Heart left ventricle (tissue), 16 donors: ENCODE measurements at regions not wholly inside any gene's neighbourhood (a gene's known extent, or its start where the extent isn't known, plus 50 kb on each side); places are given as distances from the start of the nearest gene placed in this dataset.

Experiments used
- ATAC-seq, 4 donors: fragments of 200-7000 bp; cut with Tn5 transposase; one replicate each; pipeline ENCODE4 v1.9.1; 2020 to 2022; ENCODE audit warnings: moderate library complexity in 4 of 4, mild to moderate bottlenecking in 3 of 4, moderate number of reproducible peaks in 1 of 4
- DNase-seq, 5 donors: peaks; one replicate each; pipeline ENCODE4 v3.0.0-alpha.2; 2020
- H3K27ac ChIP-seq, 12 donors: fragments of 200-600 bp; sonication (generic) in 4 of 12; one replicate each; pipeline versions ENCODE4 v1.5.0 to v1.8.0; 2016 to 2022; ENCODE audit warnings: mild to moderate bottlenecking in 2 of 12
- H3K27me3 ChIP-seq, 9 donors: fragments of 200-600 bp; sonication (generic) in 2 of 9; one replicate each; pipeline versions ENCODE4 v1.5.1 to v1.8.0; 2016 to 2022; ENCODE audit warnings: mild to moderate bottlenecking in 3 of 9
- H3K36me3 ChIP-seq, 9 donors: fragments of 200-600 bp; sonication (generic) in 2 of 9; one replicate each; pipeline versions ENCODE4 v1.5.0 to v1.8.0; 2018 to 2022; ENCODE audit warnings: mild to moderate bottlenecking in 2 of 9
- H3K4me1 ChIP-seq, 12 donors: fragments of 200-600 bp; sonication (generic) in 4 of 12; one replicate each; pipeline versions ENCODE4 v1.5.0 to v1.8.0; 2016 to 2022; ENCODE audit warnings: mild to moderate bottlenecking in 3 of 12
- H3K4me3 ChIP-seq, 12 donors: fragments of 200-600 bp; sonication (generic) in 4 of 12; one replicate each; pipeline versions ENCODE4 v1.5.0 to v1.8.0; 2017 to 2022; ENCODE audit warnings: mild to moderate bottlenecking in 9 of 12, moderate library complexity in 4 of 12
- H3K9me3 ChIP-seq, 12 donors: fragments of 200-600 bp; sonication (generic) in 4 of 12; one replicate each; pipeline versions ENCODE4 v1.5.0 to v1.8.0; 2016 to 2022; ENCODE audit warnings: mild to moderate bottlenecking in 1 of 12
- POLR2A ChIP-seq, 2 donors: fragments of 450-650 bp; IDR thresholded peaks; one replicate each; pipeline ENCODE4 v1.6.1; 2017; ENCODE audit warnings: antibody characterized with exemption in 2 of 2, mild to moderate bottlenecking in 2 of 2, moderate library complexity in 2 of 2
- WGBS, 4 donors: extraction: QIAGEN DNeasy Blood & Tissue Kit in 2 of 4; methylation state at CpG; one replicate each; pipeline versions ENCODE4 v1.1.5 to v1.1.7; 2013 to 2018; 5-methylcytosine and 5-hydroxymethylcytosine counted together
- intact Hi-C, 10 donors: fragments of 100-400 bp; cut with DNase I; formaldehyde crosslinking; loops; one replicate each; pipeline versions ENCODE4 v1.11.1 to v1.14.2; 2022
- TF ChIP-seq, protein P1 (sequence below), 12 donors: fragments of 200-600 bp; sonication (generic) in 4 of 12; IDR thresholded peaks; one replicate each; pipeline versions ENCODE4 v1.5.0 to v1.8.0; 2018 to 2022; ENCODE audit warnings: antibody characterized with exemption in 12 of 12, mild to moderate bottlenecking in 5 of 12
- donor health status: ischemic (EF 13 %, LVEDD 7.1; RV severe dilation, severe dysfunction).
- donor health status: healthy with polysubstance abuse.
- donor health status: DM: no; HTN: yes; CAD: no.
- donor health status: DM: no; HTN: no; CAD: no.
- donor health status: ischemic (EF 25% LVEDD 6.9; RV normal size, moderate dysfunction).
- donor health status: ischemic (EF 25% LVEDD 5.7; RV mildly dilated, moderate dysfunction).
- donor health status: healthy.
- donor health status: DM: yes; HTN: yes; CAD: no.
- donor health status: ischemic (EF 35%, LVEDD 5.7; RV mildly dilated, moderate dysfunction).
- donor health status: nonischemic (EF 11% LVEDD 7.7; RV severe dilation, severe dysfunction).
- donor health status: DM: yes; HTN: yes; CAD: no.
- donor health status: PGD.
- donor health status: ischemic (EF 29% LVEDD 5.4; RV normal size, mild dysfunction).
- donor health status: nonischemic (EF 23%, LVEDD 6.1; RV moderate dilation, normal function).

DNA sequence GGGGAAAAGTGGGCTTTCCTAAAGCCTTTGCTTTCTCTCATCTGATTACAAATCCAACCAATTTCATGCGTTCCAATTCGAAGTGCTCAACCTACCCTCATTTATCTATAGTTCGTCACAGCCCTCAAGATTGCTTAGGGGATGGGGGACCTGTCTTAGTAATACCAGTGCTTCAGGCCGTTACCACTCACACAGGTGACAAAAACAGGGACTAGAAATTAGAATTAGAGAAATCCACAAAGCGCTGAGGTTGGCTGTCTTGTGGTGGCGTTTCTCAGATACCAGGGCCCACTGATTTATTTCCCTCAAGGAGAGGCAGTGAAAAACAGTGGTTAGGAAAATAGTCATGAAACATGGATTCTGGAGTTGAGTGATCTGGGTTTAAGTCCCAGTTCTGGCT, 121.6 kb upstream of the SPACA1 start:
- 91 to 93% (median 92%) methylated on average over 6 of the region's 6 CpGs for WGBS, 4 donors
- Histone ChIP-seq H3K27me3 (no peaks in the 10 kb centered on the region), H3K36me3 (no peaks in the 10 kb centered on the region), H3K27ac (no peak overlapping the region), H3K9me3 (no peaks in the 10 kb centered on the region), H3K4me1 (peaks cover 0 to 10% (median 0%) of the 10 kb centered on the region in 12 donors), H3K4me3 (no peak overlapping the region)
- intact Hi-C loops: loop anchor here in 5 of 10 donors (5.0 to 10.0 kb wide), 4 partner anchors 566 to 946 kb away; no protein-coding TSS in a partner anchor
- TF ChIP-seq, protein P1, sequence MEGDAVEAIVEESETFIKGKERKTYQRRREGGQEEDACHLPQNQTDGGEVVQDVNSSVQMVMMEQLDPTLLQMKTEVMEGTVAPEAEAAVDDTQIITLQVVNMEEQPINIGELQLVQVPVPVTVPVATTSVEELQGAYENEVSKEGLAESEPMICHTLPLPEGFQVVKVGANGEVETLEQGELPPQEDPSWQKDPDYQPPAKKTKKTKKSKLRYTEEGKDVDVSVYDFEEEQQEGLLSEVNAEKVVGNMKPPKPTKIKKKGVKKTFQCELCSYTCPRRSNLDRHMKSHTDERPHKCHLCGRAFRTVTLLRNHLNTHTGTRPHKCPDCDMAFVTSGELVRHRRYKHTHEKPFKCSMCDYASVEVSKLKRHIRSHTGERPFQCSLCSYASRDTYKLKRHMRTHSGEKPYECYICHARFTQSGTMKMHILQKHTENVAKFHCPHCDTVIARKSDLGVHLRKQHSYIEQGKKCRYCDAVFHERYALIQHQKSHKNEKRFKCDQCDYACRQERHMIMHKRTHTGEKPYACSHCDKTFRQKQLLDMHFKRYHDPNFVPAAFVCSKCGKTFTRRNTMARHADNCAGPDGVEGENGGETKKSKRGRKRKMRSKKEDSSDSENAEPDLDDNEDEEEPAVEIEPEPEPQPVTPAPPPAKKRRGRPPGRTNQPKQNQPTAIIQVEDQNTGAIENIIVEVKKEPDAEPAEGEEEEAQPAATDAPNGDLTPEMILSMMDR (IDR thresholded peaks at IDR 0.05): no peak
- DNase-seq (no peak), ATAC-seq (no peak)

DNA sequence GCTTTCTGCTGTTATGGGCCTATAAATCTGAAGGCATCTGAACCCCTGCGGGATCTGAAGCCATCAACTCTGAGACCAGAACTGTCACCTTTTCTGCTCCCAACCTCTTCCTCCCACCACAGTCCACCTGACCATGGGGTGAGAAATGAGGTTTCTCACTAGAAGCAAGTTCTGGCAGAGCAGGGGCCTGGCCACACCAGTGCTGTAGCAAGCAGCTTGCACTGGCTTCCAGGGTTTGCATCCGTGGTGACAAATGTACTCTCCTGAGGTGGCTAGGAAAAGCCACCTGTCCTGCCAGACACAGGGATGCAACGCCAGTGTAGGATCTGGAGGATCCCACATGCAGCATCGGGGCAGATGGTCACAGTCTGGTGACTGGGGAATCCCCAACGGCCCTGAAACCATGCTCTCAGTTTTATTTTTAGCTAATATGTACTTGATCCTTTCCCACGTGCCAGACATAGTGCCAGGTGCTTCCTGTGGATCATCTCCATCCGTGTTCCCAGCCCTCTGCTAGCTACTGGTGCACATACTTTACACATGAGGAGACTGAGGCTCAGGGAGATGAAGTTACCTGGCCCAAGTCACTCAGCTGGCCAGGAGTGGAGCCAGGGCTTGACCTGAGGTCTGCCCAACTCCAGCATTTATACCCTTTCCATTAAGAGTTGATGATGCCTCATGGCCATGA, 122.1 kb upstream of the SPACA1 start:
- DNase-seq (no peak), ATAC-seq (peak in 1 of 4 donors; percentile 22)
- WGBS, 4 donors: 39 to 43% (median 42%) methylated on average over 4 to 7 of the region's 7 CpGs
- no peak overlapping the region for H3K4me3 ChIP-seq
- no peaks in the 10 kb centered on the region for H3K27me3 ChIP-seq
- H3K36me3 ChIP-seq: no peaks in the 10 kb centered on the region
- no peak overlapping the region for H3K27ac ChIP-seq
- intact Hi-C loops: loop anchor here in 5 of 10 donors (5.0 to 10.0 kb wide), 4 partner anchors 567 to 947 kb away; no protein-coding TSS in a partner anchor
- TF ChIP-seq POLR2A (IDR thresholded peaks at IDR 0.05): no peak
- TF ChIP-seq, protein P1 (IDR thresholded peaks at IDR 0.05): no peak
- H3K4me1 ChIP-seq: peaks cover 0 to 10% (median 0%) of the 10 kb centered on the region in 12 donors
- no peaks in the 10 kb centered on the region for H3K9me3 ChIP-seq

GRCh38 chr6:87923389-87924050, 124.1 kb upstream of the SPACA1 start:
- peaks cover 0 to 7% (median 0%) of the 10 kb centered on the region in 12 donors for H3K4me1 ChIP-seq
- H3K27ac ChIP-seq: no peak overlapping the region
- no peak for TF ChIP-seq POLR2A (IDR thresholded peaks at IDR 0.05)
- TF ChIP-seq, protein P1 (IDR thresholded peaks at IDR 0.05): no peak
- H3K4me3 ChIP-seq: no peak overlapping the region
- no peaks in the 10 kb centered on the region for H3K36me3 ChIP-seq
- peaks cover 0 to 3% (median 0%) of the 10 kb centered on the region in 9 donors for H3K27me3 ChIP-seq
- H3K9me3 ChIP-seq: no peaks in the 10 kb centered on the region
- DNase-seq (no peak), ATAC-seq (no peak)
- intact Hi-C loops: loop anchor here in 1 of 10 donors (10.0 kb wide), 1 partner anchor 861 kb away; no protein-coding TSS in a partner anchor
- 83 to 91% (median 86%) methylated on average over 7 of the region's 7 CpGs for WGBS, 4 donors

- H3K27me3 ChIP-seq: peaks cover 0 to 3% (median 0%) of the 10 kb centered on the region in 9 donors
- WGBS, 4 donors: 57 to 64% (median 62%) methylated on average over 2 of the region's 2 CpGs
- DNase-seq (no peak), ATAC-seq (peak in 1 of 4 donors; percentile 38)
- H3K4me1 ChIP-seq: peaks cover 0 to 7% (median 0%) of the 10 kb centered on the region in 12 donors
- H3K4me3 ChIP-seq: no peak overlapping the region
- H3K9me3 ChIP-seq: no peaks in the 10 kb centered on the region
- no peaks in the 10 kb centered on the region for H3K36me3 ChIP-seq
- no peak overlapping the region for H3K27ac ChIP-seq
- intact Hi-C loops: loop anchor here in 1 of 10 donors (10.0 kb wide), 1 partner anchor 862 kb away; no protein-coding TSS in a partner anchor
- TF ChIP-seq, protein P1 (IDR thresholded peaks at IDR 0.05): no peak
- no peak for TF ChIP-seq POLR2A (IDR thresholded peaks at IDR 0.05)
These were observed 124.7 kb upstream of the SPACA1 start for GRCh38 chr6:87922947-87923330.
